ENCODE measurements at regions not wholly inside any gene's neighbourhood (a gene's known extent, or its start where the extent isn't known, plus 50 kb on each side); places are given as distances from the start of the nearest gene placed in this dataset.

- H3K27me3 Mint-ChIP-seq = peaks cover 28 to 46% of the 10 kb centered on the region in 2 donors
- H3K4me3 Mint-ChIP-seq = no peak overlapping the region
- DNase-seq = no peak
- ATAC-seq (replicated peaks) = no peak
- no peaks in the 10 kb centered on the region for H3K4me1 Mint-ChIP-seq (ENCODE audit: low read depth in 2 of 2)
- H3K36me3 Mint-ChIP-seq (ENCODE audit: insufficient read depth) = no peaks in the 10 kb centered on the region
- H3K27ac Mint-ChIP-seq = no peak overlapping the region
- no peaks in the 10 kb centered on the region for H3K9me3 Mint-ChIP-seq
Measured at GRCh38 chr11:33564856-33565453, 135.7 kb downstream of the C11orf91 start.

- no peak for ATAC-seq (replicated peaks)
- no peak overlapping the region for H3K4me3 Mint-ChIP-seq
- DNase-seq = no peak
Measured at GRCh38 chr11:33560729-33561128, 139.9 kb downstream of the C11orf91 start.

GRCh38 chr11:33559567-33559966 lies 141.1 kb downstream of the C11orf91 start:
- Mint-ChIP-seq H3K4me1 (ENCODE audit: low read depth in 2 of 2) (no peaks in the 10 kb centered on the region), H3K27ac (no peak overlapping the region), H3K36me3 (ENCODE audit: insufficient read depth) (no peaks in the 10 kb centered on the region), H3K4me3 (no peak overlapping the region), H3K27me3 (peaks cover 33 to 38% of the 10 kb centered on the region in 2 donors), H3K9me3 (no peaks in the 10 kb centered on the region)
- DNase-seq (no peak), ATAC-seq (replicated peaks) (no peak)

More at GRCh38 chr11:33560729-33561128, 139.9 kb downstream of the C11orf91 start:
- H3K27ac Mint-ChIP-seq = no peak overlapping the region
- no peaks in the 10 kb centered on the region for H3K9me3 Mint-ChIP-seq
- no peaks in the 10 kb centered on the region for H3K36me3 Mint-ChIP-seq (ENCODE audit: insufficient read depth)
- H3K27me3 Mint-ChIP-seq = peaks cover 26 to 28% of the 10 kb centered on the region in 2 donors
- H3K4me1 Mint-ChIP-seq (ENCODE audit: low read depth in 2 of 2) = no peaks in the 10 kb centered on the region

GRCh38 chr11:33558097-33558496 lies 142.5 kb downstream of the C11orf91 start:
- H3K4me1 Mint-ChIP-seq (ENCODE audit: low read depth in 2 of 2) = no peaks in the 10 kb centered on the region
- DNase-seq = no peak
- no peak overlapping the region for H3K27ac Mint-ChIP-seq
- ATAC-seq (replicated peaks) = no peak
- H3K27me3 Mint-ChIP-seq = peaks cover 30 to 38% of the 10 kb centered on the region in 2 donors
- no peaks in the 10 kb centered on the region for H3K36me3 Mint-ChIP-seq (ENCODE audit: insufficient read depth)
- no peak overlapping the region for H3K4me3 Mint-ChIP-seq
- no peaks in the 10 kb centered on the region for H3K9me3 Mint-ChIP-seq

GRCh38 chr11:33557201-33557600 lies 143.4 kb downstream of the C11orf91 start:
- Mint-ChIP-seq H3K4me1 (ENCODE audit: low read depth in 2 of 2) (no peaks in the 10 kb centered on the region), H3K27me3 (peaks cover 30 to 46% of the 10 kb centered on the region in 2 donors), H3K9me3 (no peaks in the 10 kb centered on the region), H3K36me3 (ENCODE audit: insufficient read depth) (no peaks in the 10 kb centered on the region), H3K4me3 (no peak overlapping the region), H3K27ac (no peak overlapping the region)
- no peak for DNase-seq
- ATAC-seq (replicated peaks) = no peak

GRCh38 chr11:33554219-33554618 lies 146.4 kb downstream of the C11orf91 start:
- peaks cover 35 to 44% of the 10 kb centered on the region in 2 donors for H3K27me3 Mint-ChIP-seq
- no peak overlapping the region for H3K27ac Mint-ChIP-seq
- no peaks in the 10 kb centered on the region for H3K4me1 Mint-ChIP-seq (ENCODE audit: low read depth in 2 of 2)
- no peak overlapping the region for H3K4me3 Mint-ChIP-seq
- H3K9me3 Mint-ChIP-seq = no peaks in the 10 kb centered on the region
- ATAC-seq (replicated peaks) (no peak), DNase-seq (no peak)
- H3K36me3 Mint-ChIP-seq (ENCODE audit: insufficient read depth) = no peaks in the 10 kb centered on the region

GRCh38 chr11:33553486-33553885 lies 147.1 kb downstream of the C11orf91 start:
- no peak for ATAC-seq (replicated peaks)
- H3K9me3 Mint-ChIP-seq = no peaks in the 10 kb centered on the region
- H3K27me3 Mint-ChIP-seq = peaks cover 36 to 46% of the 10 kb centered on the region in 2 donors
- no peaks in the 10 kb centered on the region for H3K36me3 Mint-ChIP-seq (ENCODE audit: insufficient read depth)
- no peak overlapping the region for H3K27ac Mint-ChIP-seq
- no peak for DNase-seq
- no peaks in the 10 kb centered on the region for H3K4me1 Mint-ChIP-seq (ENCODE audit: low read depth in 2 of 2)
- no peak overlapping the region for H3K4me3 Mint-ChIP-seq

- no peaks in the 10 kb centered on the region for H3K36me3 Mint-ChIP-seq (ENCODE audit: insufficient read depth)
- peaks cover 40 to 43% of the 10 kb centered on the region in 2 donors for H3K27me3 Mint-ChIP-seq
- H3K27ac Mint-ChIP-seq = no peak overlapping the region
- H3K4me3 Mint-ChIP-seq = no peak overlapping the region
- no peak for ATAC-seq (replicated peaks)
- H3K9me3 Mint-ChIP-seq = no peaks in the 10 kb centered on the region
- H3K4me1 Mint-ChIP-seq (ENCODE audit: low read depth in 2 of 2) = no peaks in the 10 kb centered on the region
- DNase-seq = no peak
Measured at GRCh38 chr11:33552756-33553155, 147.9 kb downstream of the C11orf91 start.

- Mint-ChIP-seq H3K4me3 (no peak overlapping the region), H3K4me1 (ENCODE audit: low read depth in 2 of 2) (no peaks in the 10 kb centered on the region), H3K27ac (no peak overlapping the region), H3K27me3 (peaks cover 46 to 47% of the 10 kb centered on the region in 2 donors), H3K36me3 (ENCODE audit: insufficient read depth) (no peaks in the 10 kb centered on the region), H3K9me3 (no peaks in the 10 kb centered on the region)
- DNase-seq = no peak
- no peak for ATAC-seq (replicated peaks)
Measured at GRCh38 chr11:33551051-33551450, 149.6 kb downstream of the C11orf91 start.

GRCh38 chr11:33549483-33549882 lies 151.1 kb downstream of the C11orf91 start:
- no peaks in the 10 kb centered on the region for H3K9me3 Mint-ChIP-seq

GRCh38 chr11:33545931-33546330 lies 154.7 kb downstream of the C11orf91 start:
- ATAC-seq (replicated peaks) (no peak), DNase-seq (no peak)
- Mint-ChIP-seq H3K36me3 (ENCODE audit: insufficient read depth) (no peaks in the 10 kb centered on the region), H3K4me1 (ENCODE audit: low read depth in 2 of 2) (peaks cover 0 to 3% of the 10 kb centered on the region in 2 donors), H3K27ac (no peak overlapping the region), H3K9me3 (no peaks in the 10 kb centered on the region), H3K4me3 (no peak overlapping the region), H3K27me3 (peaks cover 56 to 62% of the 10 kb centered on the region in 2 donors)

More at GRCh38 chr11:33549483-33549882, 151.1 kb downstream of the C11orf91 start:
- Mint-ChIP-seq H3K4me3 (no peak overlapping the region), H3K36me3 (ENCODE audit: insufficient read depth) (no peaks in the 10 kb centered on the region), H3K27me3 (peaks cover 42 to 46% of the 10 kb centered on the region in 2 donors), H3K4me1 (ENCODE audit: low read depth in 2 of 2) (no peaks in the 10 kb centered on the region), H3K27ac (no peak overlapping the region)
- DNase-seq (no peak), ATAC-seq (replicated peaks) (no peak)

GRCh38 chr11:33544593-33545373 lies 155.8 kb downstream of the C11orf91 start:
- H3K4me1 Mint-ChIP-seq (ENCODE audit: low read depth in 2 of 2) = peaks cover 0 to 3% of the 10 kb centered on the region in 2 donors
- DNase-seq (no peak), ATAC-seq (replicated peaks) (no peak)
- no peaks in the 10 kb centered on the region for H3K36me3 Mint-ChIP-seq (ENCODE audit: insufficient read depth)
- no peak overlapping the region for H3K27ac Mint-ChIP-seq
- H3K27me3 Mint-ChIP-seq = peaks cover 56 to 61% of the 10 kb centered on the region in 2 donors
- H3K4me3 Mint-ChIP-seq = no peak overlapping the region
- H3K9me3 Mint-ChIP-seq = no peaks in the 10 kb centered on the region

GRCh38 chr11:33543823-33544222 lies 156.8 kb downstream of the C11orf91 start:
- Mint-ChIP-seq H3K27me3 (peaks cover 49 to 53% of the 10 kb centered on the region in 2 donors), H3K27ac (no peak overlapping the region), H3K4me3 (no peak overlapping the region), H3K4me1 (ENCODE audit: low read depth in 2 of 2) (peaks cover 0 to 3% of the 10 kb centered on the region in 2 donors), H3K9me3 (no peaks in the 10 kb centered on the region), H3K36me3 (ENCODE audit: insufficient read depth) (no peaks in the 10 kb centered on the region)
- ATAC-seq (replicated peaks) (no peak), DNase-seq (no peak)

- DNase-seq (peak in 1 of 3 experiments; percentile 11), ATAC-seq (replicated peaks) (no peak)
- Mint-ChIP-seq H3K4me3 (no peak overlapping the region), H3K36me3 (ENCODE audit: insufficient read depth) (no peaks in the 10 kb centered on the region), H3K27me3 (peaks cover 46 to 51% of the 10 kb centered on the region in 2 donors), H3K27ac (no peak overlapping the region), H3K4me1 (ENCODE audit: low read depth in 2 of 2) (peaks cover 0 to 3% of the 10 kb centered on the region in 2 donors), H3K9me3 (no peaks in the 10 kb centered on the region)
Measured at GRCh38 chr11:33542921-33543320, 157.7 kb downstream of the C11orf91 start.

Measured in effector memory CD8-positive, alpha-beta T cell (primary cell).